GM11168 (cell line): ENCODE measurements at regions not wholly inside any gene's neighbourhood (a gene's known extent, or its start where the extent isn't known, plus 50 kb on each side); places are given as distances from the start of the nearest gene placed in this dataset.

Source experiments
- in situ Hi-C: fragments of 300-500 bp; cut with MboI; formaldehyde crosslinking; loops from one replicate; pipeline ENCODE4 v1.12.0; 2022; ENCODE audit warnings: low sequenced_read_pairs; ENCODE audit not compliant: unreplicated experiment

- in situ Hi-C loops, result no loop called here
Measured at GRCh38 chr13:111512707-111513106, 192.3 kb downstream of the TEX29 start.

DNA sequence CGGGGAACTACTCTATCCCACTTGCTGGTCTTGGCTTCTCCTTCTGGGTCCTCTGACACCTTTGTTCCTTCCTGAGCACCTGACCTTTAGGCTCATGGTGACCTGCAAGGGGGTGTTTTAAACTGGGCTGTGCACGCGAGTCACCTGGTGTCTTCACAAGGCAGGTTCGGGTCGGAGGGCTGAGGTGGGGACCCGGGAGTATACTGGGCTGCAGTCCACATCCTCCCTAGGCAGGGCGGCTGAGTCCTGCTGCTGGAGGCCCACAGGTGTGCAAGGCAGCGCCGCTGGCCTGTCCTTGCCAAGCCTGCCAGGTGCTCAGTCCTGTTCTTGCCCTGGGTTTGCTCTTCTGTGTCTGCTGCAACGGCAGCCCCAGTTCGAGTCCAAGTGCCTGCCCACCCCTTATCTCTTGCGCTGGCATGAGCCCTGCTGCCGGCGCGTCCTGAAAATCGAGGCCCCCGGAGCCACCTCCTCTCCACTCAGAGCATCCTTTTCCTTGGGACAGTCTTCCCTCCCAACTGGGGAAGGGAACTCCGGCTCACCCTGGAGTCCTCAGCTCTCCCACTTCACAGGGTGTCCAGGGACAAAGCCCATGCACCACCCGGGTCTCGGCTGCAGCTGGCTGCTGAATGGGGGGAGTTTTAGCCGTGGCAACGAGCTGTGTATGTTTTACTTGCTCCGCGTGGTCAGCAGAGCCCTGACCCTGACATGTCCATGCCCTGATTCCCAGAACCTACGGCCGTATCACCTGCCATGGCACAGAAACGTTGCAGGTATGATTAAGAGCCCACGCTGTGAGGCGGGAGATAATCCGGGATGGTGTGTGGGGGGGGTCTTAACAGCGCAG lies 193.5 kb downstream of the TEX29 start:
- in situ Hi-C loops, result no loop called here

DNA sequence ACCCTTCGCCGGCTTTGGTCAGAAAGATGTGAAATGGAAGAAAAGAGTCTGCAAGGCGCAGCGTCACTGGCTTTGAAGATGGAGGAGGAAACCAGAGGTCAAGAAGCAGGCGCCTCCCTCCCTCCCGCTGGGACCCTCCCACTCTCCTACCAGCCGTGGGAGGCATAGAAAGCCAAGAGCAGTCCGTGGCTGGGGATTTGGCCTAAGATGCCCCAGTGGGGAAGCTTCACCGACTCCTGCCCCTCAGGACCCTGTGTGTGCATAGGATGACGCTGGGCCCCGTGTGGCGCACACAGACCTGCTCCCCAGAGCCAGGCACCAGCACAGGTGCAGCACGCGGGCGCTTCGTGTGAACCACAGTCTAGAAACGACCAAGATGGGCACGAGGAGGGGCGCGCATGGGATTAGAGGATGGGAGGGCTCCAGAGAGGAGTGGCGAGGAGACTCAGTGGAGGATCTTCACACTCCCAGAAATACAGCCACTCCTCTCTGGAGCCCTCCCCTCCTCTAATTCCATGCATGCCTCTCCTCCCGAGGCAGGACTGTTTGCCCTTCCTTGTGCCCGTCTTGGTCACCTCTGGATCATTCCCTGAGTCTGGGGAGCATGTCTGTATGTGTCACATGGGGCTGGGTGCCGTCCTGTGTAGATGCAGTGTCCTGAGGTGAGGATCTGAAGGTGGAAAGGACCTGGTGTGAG lies 194.3 kb downstream of the TEX29 start:
- in situ Hi-C loops, result no loop called here

- in situ Hi-C loops, result no loop called here
Measured at GRCh38 chr13:111515307-111515617, 194.8 kb downstream of the TEX29 start.

GRCh38 chr13:111515635-111516034 lies 195.2 kb downstream of the TEX29 start:
- in situ Hi-C loops, result no loop called here

DNA sequence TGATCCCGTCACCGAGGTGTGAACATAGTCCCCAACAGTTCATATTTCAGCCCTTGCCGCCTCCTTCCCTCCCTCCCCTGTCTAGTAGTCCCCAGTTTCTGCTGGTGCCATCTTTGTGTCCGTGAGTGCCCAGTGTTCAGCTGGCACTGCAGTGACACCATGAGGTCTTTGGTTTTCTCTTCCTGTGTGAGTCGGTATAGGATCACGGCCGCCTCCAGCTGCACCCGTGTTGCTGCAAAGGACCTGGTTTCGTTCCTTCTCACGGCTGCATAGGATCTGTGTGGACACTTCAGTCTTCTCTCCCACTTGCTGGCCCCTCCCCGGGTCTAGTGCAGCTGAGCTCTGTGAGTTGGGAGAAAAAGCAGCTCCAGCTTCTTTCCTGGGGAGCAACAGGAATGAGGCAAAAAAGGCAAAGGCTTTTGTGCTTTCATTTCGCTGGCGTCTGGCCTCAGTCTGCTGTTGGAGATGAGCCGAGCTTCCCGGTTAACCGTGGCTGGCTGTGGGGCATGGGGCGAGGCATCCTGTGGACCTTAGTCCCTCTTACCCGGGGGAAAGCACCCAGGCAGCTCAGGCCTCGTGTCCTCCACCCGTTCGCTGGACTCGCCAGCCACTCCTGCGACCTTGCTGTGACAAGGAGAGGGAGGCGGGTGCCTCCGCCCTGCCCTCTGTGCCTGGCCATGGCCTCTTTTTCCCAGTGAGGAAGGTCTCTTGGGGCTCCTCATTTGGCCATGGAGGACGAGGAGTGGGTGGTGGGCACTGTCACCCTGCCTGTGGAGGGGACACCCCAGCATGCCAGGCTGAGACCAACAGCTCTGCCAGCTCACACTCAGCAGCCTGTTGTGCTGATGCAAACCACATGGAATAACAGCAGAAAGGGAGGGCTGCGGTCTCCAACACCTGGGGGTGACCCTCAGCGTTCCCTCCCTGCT lies 196.5 kb downstream of the TEX29 start:
- in situ Hi-C loops, result no loop called here

- in situ Hi-C loops, result no loop called here
Measured at GRCh38 chr13:111517641-111518010, 197.2 kb downstream of the TEX29 start.

DNA sequence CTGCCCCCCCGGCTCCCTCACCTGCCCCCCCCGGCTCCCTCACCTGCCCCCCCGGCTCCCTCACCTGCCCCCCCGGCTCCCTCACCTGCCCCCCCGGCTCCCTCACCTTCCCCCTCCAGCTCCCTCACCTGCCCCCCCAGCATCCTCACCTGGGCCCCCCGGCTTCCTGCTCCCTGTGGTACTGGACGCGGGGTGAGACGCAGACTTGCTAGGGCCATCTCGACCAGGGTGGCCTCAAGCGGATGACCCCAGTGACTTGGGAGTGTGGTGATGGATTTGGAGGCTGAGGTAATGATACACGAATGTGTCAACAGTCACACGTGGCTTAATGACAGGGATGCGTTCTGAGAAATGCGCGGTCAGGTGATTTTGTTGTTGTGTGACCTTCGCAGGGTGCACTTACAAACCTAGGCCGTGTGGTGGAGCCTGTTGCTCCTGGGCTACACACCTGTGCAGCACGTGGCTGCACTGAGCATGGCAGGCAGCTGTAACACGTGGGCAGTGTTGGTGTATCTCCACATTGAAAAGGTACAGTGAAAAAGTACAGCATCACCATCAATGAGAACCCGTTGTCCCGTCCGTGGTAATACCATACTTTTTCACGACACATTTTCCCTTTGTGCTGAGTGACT lies 197.8 kb downstream of the TEX29 start:
- in situ Hi-C loops, result no loop called here

- in situ Hi-C loops, result no loop called here
Measured at GRCh38 chr13:111519041-111519440, 198.6 kb downstream of the TEX29 start.

DNA sequence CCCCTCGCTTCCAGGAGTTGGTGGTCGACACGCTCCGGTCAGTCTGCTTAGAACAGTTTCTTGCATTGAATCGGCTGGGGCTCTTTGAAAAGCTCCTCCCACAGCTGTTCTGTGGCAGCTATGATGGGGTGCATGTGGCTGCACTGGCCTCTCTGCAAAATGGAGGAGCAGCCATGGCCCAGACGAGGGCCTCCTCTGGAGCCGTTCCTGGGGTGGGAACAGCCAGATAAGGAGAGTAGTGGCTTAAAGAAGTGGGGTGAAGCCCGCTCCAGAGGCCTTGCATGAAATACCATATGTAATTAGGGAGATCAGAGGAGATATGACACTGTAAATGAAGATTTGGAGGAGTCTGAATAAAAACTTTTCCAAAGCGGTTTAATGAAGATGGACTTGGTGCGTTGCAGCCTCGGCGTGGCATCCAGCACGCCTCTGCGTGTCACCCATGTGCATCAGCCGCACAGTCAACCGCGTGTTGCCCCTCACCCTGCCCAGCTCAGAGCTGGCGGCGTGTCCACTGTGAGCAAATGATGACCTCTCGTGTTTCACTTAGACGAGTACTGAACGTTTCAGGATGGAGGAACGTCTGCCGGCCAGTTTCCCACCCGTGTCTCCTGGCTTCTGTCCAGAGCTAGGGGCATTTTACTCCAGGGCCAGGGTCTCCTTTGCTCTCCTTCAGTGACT lies 199.2 kb downstream of the TEX29 start:
- in situ Hi-C loops, result no loop called here

DNA sequence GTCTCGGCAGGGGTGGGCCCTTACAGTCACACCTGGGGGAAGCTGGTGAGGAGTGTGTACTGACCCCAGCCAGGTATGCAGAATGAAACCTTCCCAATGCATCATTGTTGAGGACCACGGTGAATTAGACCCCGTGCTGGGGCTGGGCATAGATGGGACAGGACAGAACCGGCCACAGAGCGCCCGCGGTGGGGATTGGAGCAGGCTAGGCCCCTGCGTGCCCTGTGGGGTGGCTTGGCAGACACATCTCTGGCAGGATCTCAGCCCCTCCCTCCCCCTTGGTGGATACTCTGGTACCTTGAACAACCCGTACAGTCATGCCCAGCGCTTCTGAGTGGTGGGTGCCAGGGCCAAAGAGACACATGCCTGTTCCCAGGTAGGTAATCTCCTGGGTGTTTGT lies 200.6 kb downstream of the TEX29 start:
- in situ Hi-C loops, result no loop called here

- in situ Hi-C loops, result no loop called here
Measured at GRCh38 chr13:111521691-111522229, 201.3 kb downstream of the TEX29 start.

DNA sequence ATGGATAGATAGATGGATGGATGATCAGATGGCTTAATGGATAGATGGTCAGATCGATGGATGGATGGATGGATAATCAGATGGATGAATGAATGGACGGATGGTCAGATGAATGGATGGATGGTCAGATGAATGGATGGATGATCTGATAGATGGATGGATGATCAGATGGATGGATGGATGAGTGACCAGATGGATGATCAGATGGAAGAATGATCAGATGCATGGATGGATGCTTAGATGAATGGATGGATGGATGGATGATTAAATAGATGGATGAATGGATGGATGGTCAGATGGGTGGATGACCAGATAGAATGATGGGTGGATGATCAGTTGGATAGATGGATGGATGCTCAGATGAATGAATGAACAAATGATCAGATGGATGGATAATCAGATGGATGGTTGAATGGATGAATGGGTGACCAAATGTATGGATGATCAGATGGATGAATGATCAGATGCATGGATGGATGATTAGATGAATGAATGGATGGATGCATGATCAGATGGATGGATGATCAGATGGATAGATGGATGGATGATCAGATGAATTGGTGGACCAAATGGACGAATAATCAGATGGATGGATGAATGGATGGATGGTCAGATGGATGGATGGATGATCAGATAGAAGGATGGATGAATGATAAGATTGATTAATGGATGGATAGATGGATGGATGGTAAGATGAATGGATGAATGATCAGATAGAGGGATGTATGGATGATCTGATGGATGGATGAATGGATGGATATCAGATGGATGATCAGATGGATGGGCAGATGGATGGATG lies 205.1 kb downstream of the TEX29 start:
- in situ Hi-C loops, result no loop called here

GRCh38 chr13:111526922-111527321 lies 206.5 kb downstream of the TEX29 start:
- in situ Hi-C loops, result no loop called here

- in situ Hi-C loops, result no loop called here
Measured at GRCh38 chr13:111527614-111528229, 207.3 kb downstream of the TEX29 start.

DNA sequence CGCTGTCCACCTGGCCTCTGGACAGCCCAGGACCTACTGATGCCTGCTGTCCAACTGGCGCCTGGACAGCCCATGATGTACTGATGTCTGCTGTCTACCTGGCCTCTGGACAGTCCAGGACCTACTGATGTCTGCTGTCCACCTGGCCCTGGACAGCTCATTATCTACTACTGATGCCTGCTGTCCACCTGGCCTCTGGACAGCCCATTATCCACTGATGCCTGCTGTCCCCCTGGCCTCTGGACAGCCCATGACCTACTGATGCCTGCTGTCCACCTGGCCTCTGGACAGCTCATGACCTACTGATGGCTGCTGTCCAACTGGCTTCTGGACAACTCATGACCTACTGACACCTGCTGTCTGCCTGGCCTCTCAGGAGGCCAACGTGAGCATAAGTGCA lies 208.1 kb downstream of the TEX29 start:
- in situ Hi-C loops, result no loop called here

- in situ Hi-C loops, result no loop called here
Measured at GRCh38 chr13:111530137-111530870, 209.9 kb downstream of the TEX29 start.

- in situ Hi-C loops, result no loop called here
Measured at GRCh38 chr13:111531505-111531904, 211.1 kb downstream of the TEX29 start.
